Adrenal gland (tissue), 5 donors: ENCODE measurements at regions not wholly inside any gene's neighbourhood (a gene's known extent, or its start where the extent isn't known, plus 50 kb on each side); places are given as distances from the start of the nearest gene placed in this dataset.

Source experiments
- POLR2A ChIP-seq, 2 donors: fragments of 450-650 bp; IDR thresholded peaks; one replicate each; pipeline ENCODE4 v1.6.1; 2017; ENCODE audit warnings: antibody characterized with exemption in 2 of 2, mild to moderate bottlenecking in 2 of 2, moderate library complexity in 1 of 2
- TF ChIP-seq, protein P1 (sequence below), 6 experiments: fragments of 450-650 bp in 4 of 6; fragments of 200-600 bp in 2 of 6; sonication (generic) in 1 of 6; IDR thresholded peaks; 1 replicate in 5 of 6; 2 replicates in 1 of 6; pipeline versions ENCODE4 v1.5.1 to v1.8.0; 2016 to 2021; ENCODE audit warnings: antibody characterized with exemption in 6 of 6, mild to moderate bottlenecking in 2 of 6, moderate library complexity in 1 of 6
- donor health status: DM: no; HTN: no; CAD: no.

DNA sequence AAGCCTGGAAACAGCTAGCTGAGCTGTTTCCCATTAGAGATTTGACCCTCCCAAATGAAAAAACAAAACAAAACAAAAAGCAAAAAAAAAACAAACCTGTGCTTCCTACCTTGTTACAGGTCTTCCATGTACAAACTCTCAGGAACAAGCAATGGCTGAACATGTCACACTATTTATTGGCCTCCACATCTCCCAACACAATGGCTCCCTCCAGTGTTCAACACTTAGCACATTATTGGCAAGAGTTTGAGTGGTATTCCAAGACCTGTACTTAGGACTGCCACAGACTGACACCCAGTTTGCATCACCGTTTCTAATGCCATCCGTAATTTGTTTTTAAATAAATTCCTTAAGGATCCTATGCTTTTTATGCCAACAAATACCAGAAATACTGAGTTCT, 195.0 kb upstream of the OLFM3 start:
- TF ChIP-seq, protein P1, sequence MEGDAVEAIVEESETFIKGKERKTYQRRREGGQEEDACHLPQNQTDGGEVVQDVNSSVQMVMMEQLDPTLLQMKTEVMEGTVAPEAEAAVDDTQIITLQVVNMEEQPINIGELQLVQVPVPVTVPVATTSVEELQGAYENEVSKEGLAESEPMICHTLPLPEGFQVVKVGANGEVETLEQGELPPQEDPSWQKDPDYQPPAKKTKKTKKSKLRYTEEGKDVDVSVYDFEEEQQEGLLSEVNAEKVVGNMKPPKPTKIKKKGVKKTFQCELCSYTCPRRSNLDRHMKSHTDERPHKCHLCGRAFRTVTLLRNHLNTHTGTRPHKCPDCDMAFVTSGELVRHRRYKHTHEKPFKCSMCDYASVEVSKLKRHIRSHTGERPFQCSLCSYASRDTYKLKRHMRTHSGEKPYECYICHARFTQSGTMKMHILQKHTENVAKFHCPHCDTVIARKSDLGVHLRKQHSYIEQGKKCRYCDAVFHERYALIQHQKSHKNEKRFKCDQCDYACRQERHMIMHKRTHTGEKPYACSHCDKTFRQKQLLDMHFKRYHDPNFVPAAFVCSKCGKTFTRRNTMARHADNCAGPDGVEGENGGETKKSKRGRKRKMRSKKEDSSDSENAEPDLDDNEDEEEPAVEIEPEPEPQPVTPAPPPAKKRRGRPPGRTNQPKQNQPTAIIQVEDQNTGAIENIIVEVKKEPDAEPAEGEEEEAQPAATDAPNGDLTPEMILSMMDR (IDR thresholded peaks at IDR 0.05): peak in 5 of 6 experiments; percentile 22 to 40 (median 23)
- no peak for TF ChIP-seq POLR2A (IDR thresholded peaks at IDR 0.05)
